ENCODE measurements at regions not wholly inside any gene's neighbourhood (a gene's known extent, or its start where the extent isn't known, plus 50 kb on each side); places are given as distances from the start of the nearest gene placed in this dataset.

- CTCF ChIA-PET: no interaction called here
- no peaks in the 10 kb centered on the region for H3K9me3 Mint-ChIP-seq
- no peaks in the 10 kb centered on the region for H3K9me3 ChIP-seq
- H3K4me1 Mint-ChIP-seq: no peaks in the 10 kb centered on the region
- H3K4me1 ChIP-seq (ENCODE audit: control insufficient read depth in 1 of 2, extremely low read depth in 1 of 2, insufficient read depth in 2 of 2, low read length in 2 of 2): no peaks in the 10 kb centered on the region
- no peaks in the 10 kb centered on the region for H3K36me3 Mint-ChIP-seq
- peaks cover 11 to 16% of the 10 kb centered on the region in 2 donors for H3K27me3 Mint-ChIP-seq
- no CpG with 5 or more reads among the region's 1 CpG for WGBS (ENCODE audit: insufficient coverage)
- ATAC-seq (replicated peaks in 1 of 4) (no peak), DNase-seq (no peak)
- POLR2A ChIA-PET: no interaction called here
- H3K27me3 ChIP-seq (replicated peaks in 1 of 2; ENCODE audit: control insufficient read depth in 2 of 2, extremely low read depth in 1 of 2, insufficient read depth in 2 of 2, low read length in 1 of 2): peaks cover 0 to 4% of the 10 kb centered on the region in 2 experiments
- no peak overlapping the region for H3K4me3 Mint-ChIP-seq
- H3K27ac ChIP-seq (ENCODE audit: low read length): no peak overlapping the region
- H3K36me3 ChIP-seq (ENCODE audit: control insufficient read depth in 2 of 2, extremely low read depth in 1 of 2, insufficient read depth in 1 of 2, low read length in 1 of 2): no peaks in the 10 kb centered on the region
- no peak overlapping the region for H3K4me3 ChIP-seq (ENCODE audit: control insufficient read depth in 1 of 2, extremely low read depth in 1 of 2, low read length in 1 of 2)
- H3K27ac Mint-ChIP-seq: no peak overlapping the region
These were observed 130.2 kb downstream of the FAM124B start for GRCh38 chr2:224271617-224272236.

DNA sequence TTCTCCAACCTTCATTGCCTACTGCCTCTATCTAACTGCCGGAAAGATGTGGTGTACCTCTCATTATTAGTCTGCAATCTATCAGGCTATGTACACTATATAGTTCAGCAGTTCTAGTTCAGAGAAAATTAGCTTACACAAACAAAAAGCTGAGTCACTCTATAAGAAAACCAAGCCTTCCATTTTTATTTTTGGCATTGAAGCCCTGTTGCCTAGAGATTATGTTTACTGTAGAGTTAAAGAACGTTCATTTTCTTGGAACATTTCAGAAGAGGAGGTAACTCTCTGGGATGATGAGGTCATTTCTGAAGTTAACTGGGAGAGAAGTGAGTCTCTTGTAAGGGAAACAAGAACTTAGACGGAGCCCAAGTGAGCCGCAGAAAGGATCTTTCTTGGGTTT, 133.5 kb downstream of the FAM124B start:
- no peaks in the 10 kb centered on the region for H3K4me1 Mint-ChIP-seq
- CTCF ChIA-PET: interaction anchor here in 1 of 2 donors (0.8 kb wide), 1 partner anchor 275 kb away, joined by 3 read pairs; no protein-coding TSS in a partner anchor
- 69% methylated on average over 4 of the region's 4 CpGs for WGBS (ENCODE audit: insufficient coverage)

DNA sequence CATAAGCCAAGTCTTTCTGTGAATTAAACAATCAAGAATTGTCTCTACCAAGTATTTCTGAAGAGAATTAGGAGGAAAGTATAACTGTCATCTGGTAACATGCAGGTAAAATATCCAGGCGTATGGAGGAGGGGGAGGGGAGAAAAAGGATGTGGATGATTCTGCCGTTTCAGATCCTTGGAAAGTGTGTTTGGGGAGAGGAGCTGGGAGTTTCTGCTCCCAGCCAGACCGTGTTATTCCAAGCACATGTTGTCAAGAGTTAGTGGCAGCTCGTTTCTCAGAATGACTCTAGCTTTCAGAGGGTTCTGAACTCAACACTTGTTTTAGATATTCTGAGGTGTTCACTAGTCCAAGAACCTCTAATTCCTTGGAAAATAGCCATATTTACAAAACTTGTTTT, 137.6 kb downstream of the FAM124B start:
- Mint-ChIP-seq H3K27me3 (peaks cover 19 to 22% of the 10 kb centered on the region in 2 donors), H3K4me3 (no peak overlapping the region), H3K9me3 (no peaks in the 10 kb centered on the region), H3K4me1 (peaks cover 0 to 6% (median 0%) of the 10 kb centered on the region in 3 donors), H3K36me3 (no peaks in the 10 kb centered on the region), H3K27ac (no peak overlapping the region)
- WGBS (ENCODE audit: insufficient coverage): 90% methylated on average over 1 of the region's 4 CpGs
- CTCF ChIA-PET: no interaction called here
- no peaks in the 10 kb centered on the region for H3K36me3 ChIP-seq (ENCODE audit: control insufficient read depth in 2 of 2, extremely low read depth in 1 of 2, insufficient read depth in 1 of 2, low read length in 1 of 2)
- POLR2A ChIA-PET: no interaction called here
- peaks cover 0 to 8% of the 10 kb centered on the region in 2 experiments for H3K27me3 ChIP-seq (replicated peaks in 1 of 2; ENCODE audit: control insufficient read depth in 2 of 2, extremely low read depth in 1 of 2, insufficient read depth in 2 of 2, low read length in 1 of 2)
- H3K27ac ChIP-seq (ENCODE audit: low read length): no peak overlapping the region
- no peaks in the 10 kb centered on the region for H3K9me3 ChIP-seq
- H3K4me3 ChIP-seq (ENCODE audit: control insufficient read depth in 1 of 2, extremely low read depth in 1 of 2, low read length in 1 of 2): no peak overlapping the region
- ATAC-seq (replicated peaks in 1 of 4) (no peak), DNase-seq (no peak)
- H3K4me1 ChIP-seq (ENCODE audit: control insufficient read depth in 1 of 2, extremely low read depth in 1 of 2, insufficient read depth in 2 of 2, low read length in 2 of 2): no peaks in the 10 kb centered on the region

More for the DNA sequence above, 133.5 kb downstream of the FAM124B start:
- Mint-ChIP-seq H3K27me3 (peaks cover 11 to 20% of the 10 kb centered on the region in 2 donors), H3K36me3 (no peaks in the 10 kb centered on the region), H3K4me3 (no peak overlapping the region), H3K27ac (no peak overlapping the region), H3K9me3 (no peaks in the 10 kb centered on the region)
- H3K4me3 ChIP-seq (ENCODE audit: control insufficient read depth in 1 of 2, extremely low read depth in 1 of 2, low read length in 1 of 2): no peak overlapping the region
- DNase-seq (no peak), ATAC-seq (replicated peaks in 1 of 4) (no peak)
- no peaks in the 10 kb centered on the region for H3K9me3 ChIP-seq
- POLR2A ChIA-PET: no interaction called here
- H3K27me3 ChIP-seq (replicated peaks in 1 of 2; ENCODE audit: control insufficient read depth in 2 of 2, extremely low read depth in 1 of 2, insufficient read depth in 2 of 2, low read length in 1 of 2): peaks cover 0 to 4% of the 10 kb centered on the region in 2 experiments
- H3K4me1 ChIP-seq (ENCODE audit: control insufficient read depth in 1 of 2, extremely low read depth in 1 of 2, insufficient read depth in 2 of 2, low read length in 2 of 2): no peaks in the 10 kb centered on the region
- no peaks in the 10 kb centered on the region for H3K36me3 ChIP-seq (ENCODE audit: control insufficient read depth in 2 of 2, extremely low read depth in 1 of 2, insufficient read depth in 1 of 2, low read length in 1 of 2)
- no peak overlapping the region for H3K27ac ChIP-seq (ENCODE audit: low read length)

- Mint-ChIP-seq H3K4me3 (no peak overlapping the region), H3K27ac (no peak overlapping the region), H3K27me3 (peaks cover 23 to 27% of the 10 kb centered on the region in 2 donors), H3K9me3 (no peaks in the 10 kb centered on the region), H3K36me3 (no peaks in the 10 kb centered on the region), H3K4me1 (peaks cover 0 to 6% (median 0%) of the 10 kb centered on the region in 3 donors)
- Histone ChIP-seq H3K27me3 (replicated peaks in 1 of 2; ENCODE audit: control insufficient read depth in 2 of 2, extremely low read depth in 1 of 2, insufficient read depth in 2 of 2, low read length in 1 of 2) (peaks cover 0 to 4% of the 10 kb centered on the region in 2 experiments), H3K4me3 (ENCODE audit: control insufficient read depth in 1 of 2, extremely low read depth in 1 of 2, low read length in 1 of 2) (no peak overlapping the region), H3K9me3 (no peaks in the 10 kb centered on the region), H3K36me3 (ENCODE audit: control insufficient read depth in 2 of 2, extremely low read depth in 1 of 2, insufficient read depth in 1 of 2, low read length in 1 of 2) (no peaks in the 10 kb centered on the region), H3K27ac (ENCODE audit: low read length) (no peak overlapping the region), H3K4me1 (ENCODE audit: control insufficient read depth in 1 of 2, extremely low read depth in 1 of 2, insufficient read depth in 2 of 2, low read length in 2 of 2) (no peaks in the 10 kb centered on the region)
- CTCF ChIA-PET: no interaction called here
- ATAC-seq (replicated peaks in 1 of 4) (no peak), DNase-seq (no peak)
- POLR2A ChIA-PET: no interaction called here
- WGBS (ENCODE audit: insufficient coverage): no CpG with 5 or more reads among the region's 1 CpG
These were observed 138.3 kb downstream of the FAM124B start for GRCh38 chr2:224263571-224264043.

- ChIA-PET CTCF (no interaction called here), POLR2A (no interaction called here)
- H3K9me3 ChIP-seq: no peaks in the 10 kb centered on the region
- no peaks in the 10 kb centered on the region for H3K4me1 ChIP-seq (ENCODE audit: control insufficient read depth in 1 of 2, extremely low read depth in 1 of 2, insufficient read depth in 2 of 2, low read length in 2 of 2)
- Mint-ChIP-seq H3K9me3 (no peaks in the 10 kb centered on the region), H3K27ac (no peak overlapping the region), H3K4me3 (no peak overlapping the region), H3K36me3 (no peaks in the 10 kb centered on the region), H3K4me1 (peaks cover 0 to 6% (median 0%) of the 10 kb centered on the region in 3 donors), H3K27me3 (peaks cover 21 to 31% of the 10 kb centered on the region in 2 donors)
- no peak overlapping the region for H3K4me3 ChIP-seq (ENCODE audit: control insufficient read depth in 1 of 2, extremely low read depth in 1 of 2, low read length in 1 of 2)
- no peak for DNase-seq
- WGBS (ENCODE audit: insufficient coverage): no CpG with 5 or more reads among the region's 1 CpG
- peaks cover 0 to 4% of the 10 kb centered on the region in 2 experiments for H3K27me3 ChIP-seq (replicated peaks in 1 of 2; ENCODE audit: control insufficient read depth in 2 of 2, extremely low read depth in 1 of 2, insufficient read depth in 2 of 2, low read length in 1 of 2)
- ATAC-seq (replicated peaks in 1 of 4): no peak
- H3K27ac ChIP-seq (ENCODE audit: low read length): no peak overlapping the region
- no peaks in the 10 kb centered on the region for H3K36me3 ChIP-seq (ENCODE audit: control insufficient read depth in 2 of 2, extremely low read depth in 1 of 2, insufficient read depth in 1 of 2, low read length in 1 of 2)
These were observed 140.6 kb downstream of the FAM124B start for GRCh38 chr2:224261326-224261725.

DNA sequence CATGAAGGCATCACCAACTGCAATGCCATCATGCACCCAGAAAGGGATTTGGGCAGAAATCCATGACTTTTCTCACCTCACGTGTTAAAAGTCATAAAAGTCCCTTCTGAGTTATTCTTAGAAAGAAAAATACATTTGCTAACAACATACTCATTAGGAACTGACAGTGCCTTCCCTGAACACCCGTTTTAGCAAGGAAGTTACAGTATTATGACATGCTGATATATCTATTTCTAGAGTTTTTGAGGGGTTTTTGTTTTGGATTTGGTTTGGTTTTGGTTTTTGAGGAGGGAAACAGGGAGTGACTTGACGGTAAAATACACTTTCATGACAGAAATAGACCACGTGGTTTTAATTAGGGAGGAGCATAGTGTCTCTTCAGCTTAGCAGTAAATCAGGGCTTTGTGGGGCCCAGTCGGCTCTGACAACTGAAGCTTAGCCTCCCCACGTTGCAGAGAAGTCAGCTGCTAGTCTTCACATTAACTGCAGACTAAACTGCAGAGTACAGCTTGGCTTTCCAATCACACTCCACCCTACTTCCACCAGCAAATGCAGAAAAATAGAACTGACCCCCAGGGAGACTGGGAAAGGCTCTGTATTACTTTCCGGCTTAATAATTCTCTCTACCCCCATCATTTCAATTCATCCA, 141.4 kb downstream of the FAM124B start:
- Mint-ChIP-seq H3K27me3 (peaks cover 19 to 26% of the 10 kb centered on the region in 2 donors), H3K36me3 (no peaks in the 10 kb centered on the region), H3K4me3 (no peak overlapping the region), H3K4me1 (peaks cover 0 to 6% (median 0%) of the 10 kb centered on the region in 3 donors), H3K9me3 (no peaks in the 10 kb centered on the region), H3K27ac (no peak overlapping the region)
- ChIA-PET CTCF (no interaction called here), POLR2A (no interaction called here)
- Histone ChIP-seq H3K27me3 (replicated peaks in 1 of 2; ENCODE audit: control insufficient read depth in 2 of 2, extremely low read depth in 1 of 2, insufficient read depth in 2 of 2, low read length in 1 of 2) (peaks cover 0 to 4% of the 10 kb centered on the region in 2 experiments), H3K4me3 (ENCODE audit: control insufficient read depth in 1 of 2, extremely low read depth in 1 of 2, low read length in 1 of 2) (no peak overlapping the region), H3K4me1 (ENCODE audit: control insufficient read depth in 1 of 2, extremely low read depth in 1 of 2, insufficient read depth in 2 of 2, low read length in 2 of 2) (no peaks in the 10 kb centered on the region), H3K36me3 (ENCODE audit: control insufficient read depth in 2 of 2, extremely low read depth in 1 of 2, insufficient read depth in 1 of 2, low read length in 1 of 2) (no peaks in the 10 kb centered on the region), H3K27ac (ENCODE audit: low read length) (no peak overlapping the region), H3K9me3 (no peaks in the 10 kb centered on the region)
- DNase-seq: no peak
- no CpG with 5 or more reads among the region's 7 CpGs for WGBS (ENCODE audit: insufficient coverage)
- ATAC-seq (replicated peaks in 1 of 4): no peak

Measured in T-cell (primary cell).